HG03025 (cell line): ENCODE measurements at regions not wholly inside any gene's neighbourhood (a gene's known extent, or its start where the extent isn't known, plus 50 kb on each side); places are given as distances from the start of the nearest gene placed in this dataset.

Experiments used
- ATAC-seq: cut with Tn5 transposase; IDR thresholded peaks from one replicate; pipeline ENCODE4 v1.9.1; 2021; ENCODE audit warnings: mild to moderate bottlenecking, moderate library complexity; ENCODE audit not compliant: unreplicated experiment, low FRiP score

DNA sequence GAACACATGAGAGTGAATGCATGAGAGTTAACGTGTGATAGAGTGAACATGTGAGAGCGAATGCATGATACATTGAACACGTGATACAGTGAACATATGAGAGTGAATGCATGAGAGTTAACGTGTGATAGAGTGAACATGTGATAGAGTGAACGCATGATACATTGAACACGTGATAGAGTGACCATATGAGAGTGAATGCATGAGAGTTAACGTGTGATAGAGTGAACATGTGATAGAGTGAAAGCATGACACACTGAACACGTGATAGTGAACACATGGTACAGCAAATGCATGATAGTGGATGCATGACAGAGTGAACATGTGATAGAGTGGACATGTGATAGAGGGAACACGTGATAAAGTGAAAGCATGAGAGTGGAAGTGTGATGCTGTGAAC is 517.9 kb downstream of the EIPR1 start:
- ATAC-seq: no peak

- no peak for ATAC-seq
These were observed 518.5 kb downstream of the EIPR1 start for GRCh38 chr2:2859164-2859563.

DNA sequence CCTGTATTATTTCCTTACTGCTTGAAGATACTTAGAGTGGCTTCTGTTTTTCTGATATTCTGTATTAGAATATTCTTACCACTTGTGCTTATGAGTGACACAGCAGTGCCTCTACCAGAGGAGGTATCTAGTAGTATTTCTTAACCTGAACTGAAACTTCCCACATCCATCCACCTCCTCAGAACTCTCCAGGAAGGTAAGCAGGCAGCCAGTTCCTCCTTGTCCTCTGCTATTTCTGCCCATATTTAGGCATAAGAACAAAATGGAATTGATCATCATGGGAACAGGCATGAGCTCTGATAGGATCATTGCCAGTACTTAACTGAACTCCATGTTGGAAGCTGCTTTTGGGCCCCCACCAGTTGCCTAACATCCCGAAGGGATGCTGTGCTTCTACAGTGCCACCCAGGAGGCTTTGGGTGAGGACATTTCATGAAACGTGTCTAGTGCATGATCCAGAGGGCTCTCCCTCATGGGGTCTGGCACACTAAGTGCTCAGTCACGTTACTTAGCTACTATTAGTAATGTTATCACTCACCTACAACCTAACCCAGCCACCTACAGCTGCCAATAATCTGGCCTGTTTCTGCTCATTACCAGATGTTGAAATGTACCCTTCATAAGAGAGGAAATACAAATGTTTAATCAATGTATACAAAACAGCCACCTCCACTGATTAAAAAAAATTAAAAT is 520.7 kb downstream of the EIPR1 start:
- ATAC-seq: no peak

GRCh38 chr2:2855297-2855696 is 522.3 kb downstream of the EIPR1 start:
- no peak for ATAC-seq

GRCh38 chr2:2853346-2853745 is 522.3 kb upstream of the MYT1L start:
- no peak for ATAC-seq

DNA sequence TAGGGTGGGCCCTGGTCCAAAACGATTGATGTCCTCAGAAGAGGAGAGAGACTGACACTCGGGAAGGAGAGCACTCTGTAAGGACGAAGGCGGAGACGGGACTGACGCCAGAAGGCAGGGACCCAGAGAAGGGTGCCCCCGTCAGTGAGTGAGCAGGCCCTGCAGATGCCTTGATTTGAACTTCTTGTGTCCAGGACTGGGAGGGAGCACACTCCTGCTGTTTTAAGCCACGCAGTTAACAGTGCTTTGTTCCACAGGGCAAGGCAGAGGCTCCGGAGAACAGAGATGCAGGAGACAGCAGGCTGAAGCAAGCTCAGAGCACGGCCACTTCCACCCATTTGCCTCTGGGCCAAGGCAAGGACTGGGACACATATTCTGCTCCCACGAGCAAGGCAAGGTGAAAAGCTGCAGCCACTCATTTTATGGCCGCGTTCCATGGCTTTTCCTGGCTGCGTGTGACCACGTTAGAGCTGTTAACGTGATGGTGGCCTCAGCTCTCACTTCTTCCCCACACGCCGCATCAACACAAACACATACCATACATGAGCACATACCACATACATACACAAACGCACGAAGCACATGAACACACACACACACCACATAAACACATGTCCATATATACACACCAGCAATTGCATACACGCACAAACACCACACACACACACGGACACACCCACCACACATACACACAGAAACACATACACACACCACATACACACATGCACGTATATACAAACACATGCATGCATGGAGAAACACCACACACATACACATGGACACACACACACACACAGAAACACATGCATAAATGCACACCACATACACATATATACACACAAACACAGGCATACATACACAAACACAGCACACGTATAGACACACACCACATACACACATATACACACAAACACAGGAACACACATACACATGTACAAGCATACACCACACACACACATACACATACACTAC is 521.0 kb upstream of the MYT1L start:
- ATAC-seq: no peak

- ATAC-seq: no peak
These were observed 520.2 kb upstream of the MYT1L start for GRCh38 chr2:2851316-2851715.

- ATAC-seq: no peak
These were observed 519.8 kb upstream of the MYT1L start for GRCh38 chr2:2850859-2851258.

GRCh38 chr2:2850218-2850755 is 519.2 kb upstream of the MYT1L start:
- no peak for ATAC-seq

DNA sequence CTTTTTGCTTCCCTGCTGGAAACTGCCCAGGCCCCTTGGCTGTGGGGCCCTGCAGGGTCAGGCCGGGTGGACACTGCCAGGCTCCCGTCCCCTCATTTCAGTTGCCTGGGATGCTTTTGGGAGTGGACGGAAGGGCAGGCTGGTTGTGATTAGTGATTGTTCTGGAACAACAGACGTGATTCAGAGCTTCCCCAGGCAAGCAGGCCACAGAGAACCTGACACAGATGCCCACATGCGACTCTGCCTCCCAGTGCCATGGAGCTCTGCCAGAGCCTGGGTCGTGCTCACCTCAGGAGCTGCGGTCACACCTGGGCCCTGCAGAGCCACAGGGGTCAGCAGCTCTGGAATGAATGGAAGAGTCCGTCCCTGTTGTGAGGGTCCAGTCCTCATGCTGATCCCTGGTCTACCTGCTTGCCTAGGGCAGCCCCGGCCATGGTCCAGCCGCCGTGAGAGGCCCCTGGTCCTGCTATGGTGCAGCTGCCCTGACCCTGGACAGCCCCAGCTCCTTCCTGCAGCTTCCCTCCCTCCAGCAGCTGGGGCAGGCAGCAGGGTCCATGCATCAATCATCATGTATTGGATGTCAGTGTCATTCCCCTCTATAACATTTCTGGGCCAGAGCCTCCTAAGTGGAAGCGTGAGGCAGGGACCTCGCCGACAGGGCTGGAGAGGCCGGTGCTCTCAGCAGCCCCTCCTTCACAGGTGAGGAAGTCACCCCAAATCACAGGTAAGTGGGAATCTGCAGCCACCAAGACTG is 518.6 kb upstream of the MYT1L start:
- ATAC-seq: no peak

DNA sequence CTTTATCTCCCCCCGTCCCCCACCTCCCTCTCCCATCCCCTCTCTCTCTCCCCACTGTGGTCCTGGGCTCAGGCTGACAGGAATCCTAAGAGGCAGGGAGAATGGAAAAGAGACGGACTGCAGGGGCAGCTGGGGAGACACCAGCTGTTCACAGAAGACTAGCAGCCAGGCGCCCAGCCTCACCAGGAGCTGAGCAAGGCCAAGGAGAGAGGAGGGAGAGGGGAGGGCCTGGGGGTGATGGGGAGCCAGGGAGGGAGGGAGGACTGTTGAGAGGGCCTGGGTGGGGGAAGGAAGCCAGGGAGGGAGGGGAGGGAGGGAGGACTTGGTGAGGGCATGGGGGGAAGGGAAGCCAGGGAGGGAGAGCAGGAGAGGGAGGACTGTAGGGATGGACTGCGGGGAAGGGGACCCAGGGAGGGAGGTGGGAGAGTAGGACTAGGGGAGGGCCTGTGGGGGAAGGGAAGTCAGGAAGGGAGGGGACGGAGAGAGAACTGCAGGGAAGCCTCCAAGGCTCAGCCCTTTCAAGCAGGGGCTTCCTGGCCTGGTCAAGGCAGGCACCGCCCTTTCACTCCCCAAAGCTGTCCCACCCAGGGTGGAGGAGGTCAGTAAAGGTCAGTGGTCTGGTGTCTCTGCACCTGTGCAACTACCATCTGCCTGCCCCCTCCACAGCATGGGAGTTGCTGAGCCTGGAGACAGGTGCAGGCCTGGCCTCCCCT is 517.7 kb upstream of the MYT1L start:
- no peak for ATAC-seq

GRCh38 chr2:2848198-2848597 is 517.1 kb upstream of the MYT1L start:
- no peak for ATAC-seq

DNA sequence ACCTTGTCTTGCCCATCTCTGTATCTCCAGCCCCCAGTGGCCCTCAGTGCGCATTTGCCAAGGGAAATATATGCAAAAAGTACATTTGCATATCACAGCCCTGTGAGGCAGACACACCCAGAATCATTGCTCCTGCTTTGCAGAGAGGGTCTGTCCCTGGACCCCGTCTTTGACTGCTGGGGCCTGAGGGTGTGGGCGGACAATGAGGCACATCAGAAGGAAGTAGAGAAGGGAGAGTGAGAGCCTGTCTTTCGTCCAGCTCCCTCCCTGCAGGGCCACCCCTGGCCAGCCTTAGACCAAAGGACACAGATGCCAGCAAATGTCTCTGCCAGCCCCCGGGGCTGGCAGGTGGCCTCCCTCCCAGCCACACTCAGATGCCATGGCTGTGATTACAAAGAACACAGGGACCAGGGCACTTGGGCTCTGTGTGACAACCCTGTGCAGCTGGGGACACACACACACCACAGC is 516.2 kb upstream of the MYT1L start:
- no peak for ATAC-seq

DNA sequence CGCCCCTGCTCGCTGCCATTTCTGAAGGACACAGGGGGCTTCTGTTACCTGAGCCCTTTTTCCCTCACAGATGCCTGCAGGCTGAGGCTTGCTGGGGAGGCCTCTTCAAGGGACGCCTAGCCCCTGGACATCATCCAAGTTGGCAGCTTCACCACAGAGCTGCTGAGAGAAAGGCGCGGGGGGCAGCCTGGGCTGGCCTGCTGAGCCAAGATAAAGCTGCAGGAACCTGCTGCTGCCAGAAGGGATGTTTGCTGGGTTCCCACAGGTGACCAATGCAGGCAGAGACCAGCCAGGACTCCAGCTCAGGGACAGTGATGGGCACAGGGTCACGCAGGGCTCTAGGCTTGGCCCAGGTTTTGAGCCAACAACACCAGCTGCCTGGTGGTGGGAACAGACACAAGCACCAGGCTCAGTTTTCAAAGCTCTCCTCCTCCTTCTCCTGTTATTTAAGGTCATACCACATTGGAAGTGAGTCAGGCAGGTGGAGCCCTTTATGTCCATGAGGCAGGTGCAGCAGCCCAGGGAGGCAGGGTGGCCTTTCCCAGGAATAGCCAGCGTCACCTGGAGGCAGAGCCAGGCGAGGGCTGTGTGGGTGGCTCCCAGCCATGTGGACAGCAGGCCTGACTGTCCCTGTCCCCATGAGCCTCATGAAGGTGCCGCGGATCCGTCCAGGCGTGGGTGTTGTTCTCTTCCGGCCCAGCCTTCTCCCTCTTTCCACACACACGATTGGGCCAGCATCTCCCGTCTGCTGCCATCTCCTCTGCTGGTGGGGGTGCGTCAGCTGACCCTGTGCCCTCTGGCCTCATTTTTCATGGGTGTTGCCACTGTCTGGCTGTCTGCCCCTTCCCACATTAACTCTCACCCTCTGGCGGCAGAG is 515.5 kb upstream of the MYT1L start:
- no peak for ATAC-seq

DNA sequence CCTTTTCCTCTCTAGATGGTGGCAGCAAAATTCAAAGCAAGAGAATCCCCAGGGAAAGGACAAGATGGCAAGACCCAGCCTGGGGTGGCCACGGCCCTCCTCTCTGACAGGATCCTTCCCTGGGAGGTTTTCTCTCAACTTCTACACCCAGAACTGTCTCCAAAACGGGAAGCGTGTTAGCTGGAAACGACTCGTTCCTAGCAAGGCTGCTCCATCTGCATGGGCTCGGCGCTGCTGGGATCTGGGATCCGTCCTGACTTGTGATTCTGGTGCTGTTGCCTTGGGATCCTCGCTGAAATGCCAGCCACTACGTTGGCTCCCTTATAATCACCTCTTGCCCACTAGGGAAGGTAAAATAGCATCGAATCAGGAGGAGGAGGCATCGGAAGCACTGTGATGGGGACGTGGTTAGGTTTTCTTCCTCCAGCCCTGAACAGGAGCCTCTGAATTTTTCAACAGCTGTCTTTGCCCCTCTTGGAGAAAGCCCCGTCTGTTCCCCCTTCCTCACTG is 514.8 kb upstream of the MYT1L start:
- no peak for ATAC-seq

DNA sequence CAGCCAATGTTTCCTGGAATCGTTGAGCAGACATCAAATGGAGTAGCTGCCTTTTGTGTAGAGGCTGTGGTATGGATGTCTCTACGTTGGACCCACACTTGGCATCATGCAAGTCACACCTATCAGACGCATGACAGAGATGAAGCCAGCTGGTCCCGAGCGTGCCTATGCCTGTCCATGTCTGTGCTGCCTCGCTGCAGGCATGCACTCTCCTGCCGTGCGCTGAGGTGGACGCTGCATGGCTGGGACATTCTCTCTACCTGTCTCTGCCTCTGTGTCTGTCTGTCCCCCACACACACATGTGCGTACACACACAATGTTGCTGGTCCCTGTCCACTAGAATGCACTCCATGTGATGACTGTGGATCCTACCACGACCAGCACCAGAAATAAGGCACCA is 514.2 kb upstream of the MYT1L start:
- no peak for ATAC-seq

- no peak for ATAC-seq
These were observed 513.0 kb upstream of the MYT1L start for GRCh38 chr2:2843969-2844548.

DNA sequence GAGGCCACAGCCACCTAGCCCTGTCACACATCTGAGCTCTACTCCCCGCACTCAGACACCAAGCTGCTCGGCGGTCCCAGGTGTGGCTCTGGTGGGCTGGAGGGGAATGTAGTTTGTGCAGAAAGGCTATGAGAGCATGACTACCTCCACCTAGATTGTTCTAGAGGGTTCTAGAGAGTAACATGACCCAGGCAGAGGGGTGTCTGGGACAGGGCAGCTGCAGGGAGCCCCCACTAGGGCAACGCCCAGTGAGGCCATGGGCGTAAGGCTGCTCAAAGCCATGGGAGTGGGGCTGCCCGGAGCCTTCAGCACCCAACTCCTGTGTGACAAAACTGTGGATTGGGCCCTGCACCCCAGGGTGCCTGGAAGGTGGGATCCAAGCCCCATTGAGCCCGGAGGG is 511.4 kb upstream of the MYT1L start:
- ATAC-seq: no peak
